ENCODE measurements at regions not wholly inside any gene's neighbourhood (a gene's known extent, or its start where the extent isn't known, plus 50 kb on each side); places are given as distances from the start of the nearest gene placed in this dataset.

- CTCF ChIA-PET (ENCODE audit: partially characterized antibody), result interaction anchor here (0.5 to 0.7 kb wide), 2 partner anchors 72 to 114 kb away, joined by 3 read pairs; no protein-coding TSS in a partner anchor
- no peak overlapping the region for H3K4me2 ChIP-seq (ENCODE audit: insufficient read depth in 1 of 2, low read depth in 2 of 2, low read length in 2 of 2)
These were observed 283.2 kb upstream of the TMEM161B start for GRCh38 chr5:88551724-88552345.

More at GRCh38 chr5:88551724-88552345, 283.2 kb upstream of the TMEM161B start:
- Histone ChIP-seq H2BK12ac (ENCODE audit: low read depth, low read length) (no peak overlapping the region), H3K9ac (replicated peaks in 1 of 4; ENCODE audit: extremely low read depth in 1 of 4, low read depth in 3 of 4, low read length in 3 of 4) (no peak overlapping the region), H2BK120ac (replicated peaks; ENCODE audit: low read depth, low read length) (no peak overlapping the region), H2AK5ac (ENCODE audit: low read depth, low read length) (no peak overlapping the region), H3K79me2 (ENCODE audit: control insufficient read depth in 1 of 2, insufficient read depth in 2 of 2, low read length in 2 of 2) (no peaks in the 10 kb centered on the region), H4K91ac (replicated peaks; ENCODE audit: insufficient read length, low read length) (no peak overlapping the region), H3K9me3 (ENCODE audit: insufficient read depth in 2 of 2, low read depth in 1 of 2, low read length in 1 of 2) (no peaks in the 10 kb centered on the region), H3K4me1 (replicated peaks in 1 of 4; ENCODE audit: control insufficient read depth in 3 of 4, insufficient read depth in 4 of 4, low read length in 3 of 4) (peaks cover 0 to 2% (median 0%) of the 10 kb centered on the region in 4 experiments; a peak in 2 of 7 replicates), H2BK15ac (ENCODE audit: low read length) (no peak overlapping the region), H2BK5ac (ENCODE audit: low read depth, low read length) (no peak overlapping the region), H3K4me3 (ENCODE audit: extremely low read depth in 1 of 4, insufficient read depth in 2 of 4, low read depth in 3 of 4, low read length in 4 of 4) (no peak overlapping the region), H3K36me3 (ENCODE audit: control insufficient read depth in 2 of 4, insufficient read depth in 4 of 4, low read length in 3 of 4) (no peaks in the 10 kb centered on the region), H3K27me3 (replicated peaks in 1 of 4; ENCODE audit: control insufficient read depth in 3 of 4, extremely low read depth in 1 of 4, insufficient read depth in 3 of 4, low read length in 3 of 4) (no peaks in the 10 kb centered on the region), H4K20me1 (replicated peaks in 1 of 2; ENCODE audit: control insufficient read depth in 1 of 2, insufficient read depth in 2 of 2, low read length in 2 of 2) (no peaks in the 10 kb centered on the region), H2BK20ac (ENCODE audit: low read length) (no peak overlapping the region; the same call in 1 of the 2 replicates), H3K18ac (ENCODE audit: extremely low read depth, low read length) (no peak overlapping the region), H4K5ac (ENCODE audit: insufficient read length, low read depth, low read length) (no peak overlapping the region), H3K27ac (ENCODE audit: low read depth, low read length) (no peak overlapping the region), H3K4ac (replicated peaks; ENCODE audit: insufficient read length, low read depth, low read length) (no peak overlapping the region), H3K56ac (replicated peaks; ENCODE audit: insufficient read length, low read depth, low read length) (no peak overlapping the region), H4K8ac (ENCODE audit: extremely low read depth, insufficient read depth, low read length) (no peak overlapping the region), H3K23ac (ENCODE audit: insufficient read length) (no peak overlapping the region), H3K79me1 (ENCODE audit: low read depth, low read length) (no peaks in the 10 kb centered on the region), H3K23me2 (ENCODE audit: low read depth, low read length) (no peaks in the 10 kb centered on the region), H2AFZ (ENCODE audit: low read length) (peak overlapping the region; percentile 60; the same call in 1 of the 2 replicates), H3K14ac (ENCODE audit: insufficient read length) (no peak overlapping the region)
- POLR2A ChIA-PET (ENCODE audit: partially characterized antibody), result no interaction called here
- FAIRE-seq, result peak; percentile 39
- WGBS, 2 experiments (ENCODE audit: extremely low coverage in 1 of 2, insufficient coverage in 1 of 2, insufficient read length in 1 of 2, insufficient replicate concordance in 2 of 2, low coverage in 1 of 2, low lambda C conversion rate in 2 of 2, missing lambda C conversion rate in 1 of 2), result 75% methylated on average over 10 of the region's 10 CpGs; no CpG with 5 or more reads in 1 of the 2 experiments
- DNase-seq (ENCODE audit: low read depth in 1 of 2, low spot score in 2 of 2), result no peak
- TF ChIP-seq SP2 (IDR thresholded peaks at IDR 0.05; ENCODE audit: low read length), result no peak
- no peak for TF ChIP-seq RFX5 (IDR thresholded peaks at IDR 0.05; ENCODE audit: borderline replicate concordance, low read depth, low read length)
- TF ChIP-seq MAFK (IDR thresholded peaks at IDR 0.05; ENCODE audit: low read depth, low read length), result no peak
- no peak for TF ChIP-seq GABPA (IDR thresholded peaks at IDR 0.05; ENCODE audit: borderline replicate concordance, insufficient read depth, low read length)
- no peak for TF ChIP-seq BCL11A (IDR thresholded peaks at IDR 0.05; ENCODE audit: low read depth in 2 of 2, low read length in 2 of 2)
- TF ChIP-seq MAX (IDR thresholded peaks at IDR 0.05), result no peak
- no peak for TF ChIP-seq SIN3A (conservative IDR thresholded peaks at IDR 0.05 in 1 of 2, IDR thresholded peaks at IDR 0.05 in 1 of 2; ENCODE audit: low read depth in 1 of 2, low read length in 2 of 2)
- TF ChIP-seq SIX5 (IDR thresholded peaks at IDR 0.05; ENCODE audit: low read depth, low read length), result no peak
- TF ChIP-seq RNF2 (IDR thresholded peaks at IDR 0.05; ENCODE audit: borderline replicate concordance, low read depth, low read length, missing control alignments, poor library complexity, severe bottlenecking), result no peak
- no peak for TF ChIP-seq USF2 (IDR thresholded peaks at IDR 0.05; ENCODE audit: low read length)
- TF ChIP-seq SP1 (IDR thresholded peaks at IDR 0.05; ENCODE audit: low read depth, low read length), result no peak
